Panc1 (cell line): ENCODE measurements at regions not wholly inside any gene's neighbourhood (a gene's known extent, or its start where the extent isn't known, plus 50 kb on each side); places are given as distances from the start of the nearest gene placed in this dataset.

Source experiments
- ATAC-seq: fragments of 200-7000 bp; cut with Tn5 transposase; 2 replicates; pipeline ENCODE4 v1.9.1; 2020; ENCODE audit warnings: mild to moderate bottlenecking, moderate library complexity
- BruUV-seq: library from RNA; stranded (reverse); fragments of 400-500 nt; replicated peaks from 2 replicates; lab custom pipeline; 2021; lab: Mats Ljungman, UMichigan
- CTCF ChIA-PET: fragments of 300-600 bp; sonication (Branson Sonifier 250); formaldehyde crosslinking; loops from one replicate; lab custom pipeline; 2022; ENCODE audit warnings: antibody characterized with exemption; lab: Charles Lee
- POLR2A ChIA-PET: fragments of 300-600 bp; sonication (Branson Sonifier 250); formaldehyde crosslinking; loops from one replicate; lab custom pipeline; 2022; ENCODE audit warnings: antibody characterized with exemption; lab: Charles Lee
- DNase-seq: peaks from one replicate; pipeline ENCODE4 v3.0.0-alpha.2; 2010; ENCODE audit warnings: low read depth, low spot score
- H3K27ac ChIP-seq: 2 replicates; pipeline ENCODE4 v1.5.1; 2011; ENCODE audit warnings: mild to moderate bottlenecking, low read length, inconsistent platforms
- H3K27me3 ChIP-seq: fragments of 200-500 bp; sonication (Bioruptor generic); 2 replicates; pipeline ENCODE4 v1.6.0; 2014; ENCODE audit warnings: low read length, inconsistent platforms; ENCODE audit not compliant: control insufficient read depth, insufficient read depth
- H3K36me3 ChIP-seq: fragments of 200-500 bp; sonication (Bioruptor generic); 2 replicates; pipeline ENCODE4 v1.5.1; 2014; ENCODE audit warnings: inconsistent platforms, mild to moderate bottlenecking, low read length, moderate library complexity; ENCODE audit not compliant: control insufficient read depth, insufficient read depth
- H3K4me1 ChIP-seq: 2 replicates; pipeline ENCODE4 v1.5.1; 2011; ENCODE audit warnings: inconsistent platforms, mild to moderate bottlenecking, low read length, moderate library complexity; ENCODE audit not compliant: control insufficient read depth, insufficient read depth
- H3K4me3 ChIP-seq, 2 experiments: 2 replicates each; pipeline ENCODE4 v1.5.1; 2011 to 2012; ENCODE audit warnings: low read depth in 2 of 2, low read length in 2 of 2, mild to moderate bottlenecking in 2 of 2, inconsistent platforms in 1 of 2, moderate library complexity in 1 of 2
- H3K9me3 ChIP-seq: fragments of 200-500 bp; sonication (Bioruptor generic); 2 replicates; pipeline ENCODE4 v1.5.1; 2014; ENCODE audit warnings: low read depth, mild to moderate bottlenecking, inconsistent platforms, low read length, moderate library complexity; ENCODE audit not compliant: control insufficient read depth, insufficient read depth
- POLR2AphosphoS5 ChIP-seq: IDR thresholded peaks from 2 replicates; pipeline ENCODE4 v1.6.1; 2012; ENCODE audit warnings: mild to moderate bottlenecking, low read depth, low read length, moderate library complexity
- SIN3A ChIP-seq: IDR thresholded peaks from 2 replicates; pipeline ENCODE4 v1.6.1; 2012; ENCODE audit warnings: low read depth, mild to moderate bottlenecking, low read length, moderate library complexity, borderline replicate concordance; ENCODE audit not compliant: insufficient read depth
- TCF7L2 ChIP-seq: IDR thresholded peaks from 2 replicates; pipeline ENCODE4 v1.6.1; 2011; ENCODE audit warnings: mild to moderate bottlenecking, low read depth, low read length, inconsistent platforms
- in situ Hi-C: cut with HindIII; loops from 2 replicates; pipeline ENCODE4 v1.10.0; 2016; ENCODE audit warnings: low sequenced_read_pairs, low pct_unique_long_range_greater_than_20kb
- intact Hi-C: fragments of 100-400 bp; cut with micrococcal nuclease; formaldehyde crosslinking; loops from one replicate; pipeline ENCODE4 v1.10.0; 2022; ENCODE audit not compliant: unreplicated experiment
- TF ChIP-seq, protein P1 (sequence below): fragments of 450-650 bp; IDR thresholded peaks from 2 replicates; pipeline ENCODE4 v1.5.1; 2017; ENCODE audit warnings: mild to moderate bottlenecking
- TF ChIP-seq, protein P2 (sequence below), 2 experiments: IDR thresholded peaks; 2 replicates each; pipeline ENCODE4 v1.6.1; 2011 to 2012; ENCODE audit warnings: low read depth in 2 of 2, control low read depth in 1 of 2, low read length in 1 of 2, mild to moderate bottlenecking in 1 of 2, moderate library complexity in 1 of 2; ENCODE audit not compliant: insufficient read depth in 1 of 2

DNA sequence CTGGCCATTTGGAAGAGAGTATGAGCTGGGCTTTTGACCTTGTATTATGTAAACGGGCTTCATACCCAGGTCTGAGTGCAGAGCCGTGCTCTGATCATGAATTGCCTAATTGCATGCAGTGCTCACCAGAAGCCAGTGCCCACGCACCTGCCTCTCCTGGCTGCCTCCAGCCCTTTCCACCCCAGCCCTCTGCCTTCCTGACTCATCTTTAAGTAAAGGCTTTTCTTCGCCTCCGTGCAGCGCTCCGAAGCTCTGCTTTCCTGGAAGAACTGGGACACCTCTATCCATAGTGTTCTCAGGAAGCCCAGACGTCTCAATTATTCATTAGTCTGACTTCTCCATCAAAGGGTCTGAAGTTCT lies 413.7 kb downstream of the PTPRU start:
- H3K4me1 ChIP-seq: no peaks in the 10 kb centered on the region
- intact Hi-C loops (no loop called here), in situ Hi-C loops (no loop called here)
- H3K27me3 ChIP-seq: no peaks in the 10 kb centered on the region
- no peaks in the 10 kb centered on the region for H3K9me3 ChIP-seq
- TF ChIP-seq TCF7L2 (no peak), POLR2AphosphoS5 (no peak)
- TF ChIP-seq, protein P1, sequence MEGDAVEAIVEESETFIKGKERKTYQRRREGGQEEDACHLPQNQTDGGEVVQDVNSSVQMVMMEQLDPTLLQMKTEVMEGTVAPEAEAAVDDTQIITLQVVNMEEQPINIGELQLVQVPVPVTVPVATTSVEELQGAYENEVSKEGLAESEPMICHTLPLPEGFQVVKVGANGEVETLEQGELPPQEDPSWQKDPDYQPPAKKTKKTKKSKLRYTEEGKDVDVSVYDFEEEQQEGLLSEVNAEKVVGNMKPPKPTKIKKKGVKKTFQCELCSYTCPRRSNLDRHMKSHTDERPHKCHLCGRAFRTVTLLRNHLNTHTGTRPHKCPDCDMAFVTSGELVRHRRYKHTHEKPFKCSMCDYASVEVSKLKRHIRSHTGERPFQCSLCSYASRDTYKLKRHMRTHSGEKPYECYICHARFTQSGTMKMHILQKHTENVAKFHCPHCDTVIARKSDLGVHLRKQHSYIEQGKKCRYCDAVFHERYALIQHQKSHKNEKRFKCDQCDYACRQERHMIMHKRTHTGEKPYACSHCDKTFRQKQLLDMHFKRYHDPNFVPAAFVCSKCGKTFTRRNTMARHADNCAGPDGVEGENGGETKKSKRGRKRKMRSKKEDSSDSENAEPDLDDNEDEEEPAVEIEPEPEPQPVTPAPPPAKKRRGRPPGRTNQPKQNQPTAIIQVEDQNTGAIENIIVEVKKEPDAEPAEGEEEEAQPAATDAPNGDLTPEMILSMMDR: no peak
- no peak overlapping the region for H3K4me3 ChIP-seq
- BruUV-seq: no TSS peak
- no peaks in the 10 kb centered on the region for H3K36me3 ChIP-seq
- DNase-seq: no peak
- ChIA-PET POLR2A (no interaction called here), CTCF (no interaction called here)
- no peak for ATAC-seq
- H3K27ac ChIP-seq: no peak overlapping the region

DNA sequence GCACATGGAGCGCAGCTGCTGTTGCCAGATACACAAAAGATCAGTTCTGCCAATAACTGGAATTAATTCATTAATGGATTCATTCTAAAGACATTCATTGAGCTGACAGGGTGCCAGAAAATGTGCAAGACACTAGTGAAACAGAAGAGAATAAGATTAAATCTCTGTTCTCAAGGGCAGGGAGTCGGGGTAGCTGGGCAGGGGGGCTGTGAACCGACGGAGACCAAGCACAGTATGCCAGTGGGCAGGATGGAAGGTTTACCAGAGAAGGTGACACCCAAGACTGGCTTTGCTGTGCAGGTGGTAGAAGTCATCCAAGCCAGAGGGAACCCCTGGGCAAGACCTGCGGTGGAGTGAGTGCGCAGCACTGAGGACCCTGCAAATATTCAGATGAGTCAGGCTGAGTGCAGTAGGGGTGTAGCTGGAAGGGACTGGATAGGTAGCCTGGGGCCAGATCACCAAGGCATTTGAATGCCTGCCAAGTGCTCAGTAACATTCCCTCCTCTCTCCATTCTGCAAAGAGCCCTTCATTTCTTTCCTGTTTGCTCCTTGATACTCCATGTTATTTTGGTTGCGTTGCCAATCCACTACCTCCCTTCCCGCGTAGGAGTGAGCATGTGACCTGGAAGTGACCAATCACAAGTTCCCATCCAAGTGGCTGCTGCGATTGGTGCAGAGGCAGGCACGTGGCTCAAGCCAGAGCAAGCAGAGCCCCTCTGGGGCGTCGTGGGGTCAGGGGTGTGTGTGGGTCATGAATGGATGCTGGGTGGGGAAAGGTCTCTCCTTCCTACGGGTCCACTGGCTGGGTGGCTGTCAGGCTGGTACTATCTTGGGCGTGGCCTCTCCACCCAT lies 413.1 kb downstream of the PTPRU start:
- in situ Hi-C loops: no loop called here
- TF ChIP-seq, protein P2, sequence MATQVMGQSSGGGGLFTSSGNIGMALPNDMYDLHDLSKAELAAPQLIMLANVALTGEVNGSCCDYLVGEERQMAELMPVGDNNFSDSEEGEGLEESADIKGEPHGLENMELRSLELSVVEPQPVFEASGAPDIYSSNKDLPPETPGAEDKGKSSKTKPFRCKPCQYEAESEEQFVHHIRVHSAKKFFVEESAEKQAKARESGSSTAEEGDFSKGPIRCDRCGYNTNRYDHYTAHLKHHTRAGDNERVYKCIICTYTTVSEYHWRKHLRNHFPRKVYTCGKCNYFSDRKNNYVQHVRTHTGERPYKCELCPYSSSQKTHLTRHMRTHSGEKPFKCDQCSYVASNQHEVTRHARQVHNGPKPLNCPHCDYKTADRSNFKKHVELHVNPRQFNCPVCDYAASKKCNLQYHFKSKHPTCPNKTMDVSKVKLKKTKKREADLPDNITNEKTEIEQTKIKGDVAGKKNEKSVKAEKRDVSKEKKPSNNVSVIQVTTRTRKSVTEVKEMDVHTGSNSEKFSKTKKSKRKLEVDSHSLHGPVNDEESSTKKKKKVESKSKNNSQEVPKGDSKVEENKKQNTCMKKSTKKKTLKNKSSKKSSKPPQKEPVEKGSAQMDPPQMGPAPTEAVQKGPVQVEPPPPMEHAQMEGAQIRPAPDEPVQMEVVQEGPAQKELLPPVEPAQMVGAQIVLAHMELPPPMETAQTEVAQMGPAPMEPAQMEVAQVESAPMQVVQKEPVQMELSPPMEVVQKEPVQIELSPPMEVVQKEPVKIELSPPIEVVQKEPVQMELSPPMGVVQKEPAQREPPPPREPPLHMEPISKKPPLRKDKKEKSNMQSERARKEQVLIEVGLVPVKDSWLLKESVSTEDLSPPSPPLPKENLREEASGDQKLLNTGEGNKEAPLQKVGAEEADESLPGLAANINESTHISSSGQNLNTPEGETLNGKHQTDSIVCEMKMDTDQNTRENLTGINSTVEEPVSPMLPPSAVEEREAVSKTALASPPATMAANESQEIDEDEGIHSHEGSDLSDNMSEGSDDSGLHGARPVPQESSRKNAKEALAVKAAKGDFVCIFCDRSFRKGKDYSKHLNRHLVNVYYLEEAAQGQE (IDR thresholded peaks at IDR 0.05; ENCODE audit: insufficient read depth in 1 of 2, low read depth in 2 of 2, low read length in 1 of 2): no peak
- TF ChIP-seq TCF7L2: no peak
- TF ChIP-seq SIN3A: no peak
- TF ChIP-seq, protein P1: no peak
- H3K27ac ChIP-seq: no peak overlapping the region
- CTCF ChIA-PET: no interaction called here
- H3K27me3 ChIP-seq: no peaks in the 10 kb centered on the region
- intact Hi-C loops: no loop called here
- BruUV-seq: no TSS peak
- no peaks in the 10 kb centered on the region for H3K4me1 ChIP-seq
- H3K36me3 ChIP-seq: no peaks in the 10 kb centered on the region
- no peak overlapping the region for H3K4me3 ChIP-seq
- no peak for ATAC-seq
- no peaks in the 10 kb centered on the region for H3K9me3 ChIP-seq
- DNase-seq: no peak
- POLR2A ChIA-PET: no interaction called here
